ENCODE measurements at regions not wholly inside any gene's neighbourhood (a gene's known extent, or its start where the extent isn't known, plus 50 kb on each side); places are given as distances from the start of the nearest gene placed in this dataset.

- Histone ChIP-seq H3K4me3 (ENCODE audit: low read depth, low read length) (no peak overlapping the region), H3K27me3 (ENCODE audit: control insufficient read depth, insufficient read depth, low read length) (no peaks in the 10 kb centered on the region), H3K36me3 (ENCODE audit: control insufficient read depth, insufficient read depth, low read length) (no peaks in the 10 kb centered on the region)
- no peak for TF ChIP-seq CTCF (IDR thresholded peaks at IDR 0.05; ENCODE audit: insufficient read depth, low read length, severe bottlenecking)
- FAIRE-seq (no peak), DNase-seq (ENCODE audit: low read depth) (peak; percentile 46)
Observed at GRCh38 chr5:97629276-97629675, 446.2 kb upstream of the RIOK2 start.

GRCh38 chr5:97635553-97635952, 452.5 kb upstream of the RIOK2 start:
- no peak for DNase-seq (ENCODE audit: low read depth)
- Histone ChIP-seq H3K36me3 (ENCODE audit: control insufficient read depth, insufficient read depth, low read length) (no peaks in the 10 kb centered on the region), H3K27me3 (ENCODE audit: control insufficient read depth, insufficient read depth, low read length) (no peaks in the 10 kb centered on the region), H3K4me3 (ENCODE audit: low read depth, low read length) (no peak overlapping the region)
- FAIRE-seq, result no peak
- no peak for TF ChIP-seq CTCF (IDR thresholded peaks at IDR 0.05; ENCODE audit: insufficient read depth, low read length, severe bottlenecking)

- DNase-seq (ENCODE audit: low read depth) (no peak), FAIRE-seq (no peak)
- H3K36me3 ChIP-seq (ENCODE audit: control insufficient read depth, insufficient read depth, low read length), result no peaks in the 10 kb centered on the region
Observed at GRCh38 chr5:97636766-97637165, 453.7 kb upstream of the RIOK2 start.

GRCh38 chr5:97641081-97641480, 458.0 kb upstream of the RIOK2 start:
- FAIRE-seq (no peak), DNase-seq (ENCODE audit: low read depth) (no peak)
- Histone ChIP-seq H3K27me3 (ENCODE audit: control insufficient read depth, insufficient read depth, low read length) (no peaks in the 10 kb centered on the region), H3K4me3 (ENCODE audit: low read depth, low read length) (no peak overlapping the region), H3K36me3 (ENCODE audit: control insufficient read depth, insufficient read depth, low read length) (no peaks in the 10 kb centered on the region)
- no peak for TF ChIP-seq CTCF (IDR thresholded peaks at IDR 0.05; ENCODE audit: insufficient read depth, low read length, severe bottlenecking)

More at GRCh38 chr5:97636766-97637165, 453.7 kb upstream of the RIOK2 start:
- H3K4me3 ChIP-seq (ENCODE audit: low read depth, low read length), result no peak overlapping the region
- no peak for TF ChIP-seq CTCF (IDR thresholded peaks at IDR 0.05; ENCODE audit: insufficient read depth, low read length, severe bottlenecking)
- H3K27me3 ChIP-seq (ENCODE audit: control insufficient read depth, insufficient read depth, low read length), result no peaks in the 10 kb centered on the region

- Histone ChIP-seq H3K27me3 (ENCODE audit: control insufficient read depth, insufficient read depth, low read length) (no peaks in the 10 kb centered on the region), H3K4me3 (ENCODE audit: low read depth, low read length) (no peak overlapping the region), H3K36me3 (ENCODE audit: control insufficient read depth, insufficient read depth, low read length) (no peaks in the 10 kb centered on the region)
- FAIRE-seq (no peak), DNase-seq (ENCODE audit: low read depth) (no peak)
- TF ChIP-seq CTCF (IDR thresholded peaks at IDR 0.05; ENCODE audit: insufficient read depth, low read length, severe bottlenecking), result no peak
Observed at GRCh38 chr5:97644206-97644605, 461.2 kb upstream of the RIOK2 start.

- DNase-seq (ENCODE audit: low read depth), result no peak
- TF ChIP-seq CTCF (IDR thresholded peaks at IDR 0.05; ENCODE audit: insufficient read depth, low read length, severe bottlenecking), result no peak
- Histone ChIP-seq H3K4me3 (ENCODE audit: low read depth, low read length) (no peak overlapping the region), H3K27me3 (ENCODE audit: control insufficient read depth, insufficient read depth, low read length) (no peaks in the 10 kb centered on the region), H3K36me3 (ENCODE audit: control insufficient read depth, insufficient read depth, low read length) (no peaks in the 10 kb centered on the region)
- FAIRE-seq, result no peak
Observed at GRCh38 chr5:97644896-97645295, 461.8 kb upstream of the RIOK2 start.
